ENCODE measurements at regions not wholly inside any gene's neighbourhood (a gene's known extent, or its start where the extent isn't known, plus 50 kb on each side); places are given as distances from the start of the nearest gene placed in this dataset.

- ChIA-PET CTCF (interaction anchor here (0.6 kb wide), 1 partner anchor 26 kb away, joined by 3 read pairs; no protein-coding TSS in a partner anchor), POLR2A (no interaction called here)
- Histone ChIP-seq H3K4me3 (no peak overlapping the region), H3K4me2 (no peak overlapping the region), H3K27ac (no peak overlapping the region), H3K9me3 (no peaks in the 10 kb centered on the region), H3K4me1 (no peaks in the 10 kb centered on the region)
- FAIRE-seq (no peak), DNase-seq (ENCODE audit: low read depth in 1 of 2, low spot score in 1 of 2) (no peak), ATAC-seq (no peak)
- TF ChIP-seq MAFK (IDR thresholded peaks at IDR 0.05; ENCODE audit: partially characterized antibody) = no peak
- TF ChIP-seq MAZ (IDR thresholded peaks at IDR 0.05; ENCODE audit: borderline replicate concordance, low read depth, low read length) = no peak
- TF ChIP-seq ZFP36 (IDR thresholded peaks at IDR 0.05; ENCODE audit: borderline replicate concordance, partially characterized antibody) = no peak
- TF ChIP-seq, protein P1, sequence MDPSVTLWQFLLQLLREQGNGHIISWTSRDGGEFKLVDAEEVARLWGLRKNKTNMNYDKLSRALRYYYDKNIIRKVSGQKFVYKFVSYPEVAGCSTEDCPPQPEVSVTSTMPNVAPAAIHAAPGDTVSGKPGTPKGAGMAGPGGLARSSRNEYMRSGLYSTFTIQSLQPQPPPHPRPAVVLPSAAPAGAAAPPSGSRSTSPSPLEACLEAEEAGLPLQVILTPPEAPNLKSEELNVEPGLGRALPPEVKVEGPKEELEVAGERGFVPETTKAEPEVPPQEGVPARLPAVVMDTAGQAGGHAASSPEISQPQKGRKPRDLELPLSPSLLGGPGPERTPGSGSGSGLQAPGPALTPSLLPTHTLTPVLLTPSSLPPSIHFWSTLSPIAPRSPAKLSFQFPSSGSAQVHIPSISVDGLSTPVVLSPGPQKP (IDR thresholded peaks at IDR 0.05; ENCODE audit: low read depth, low read length) = no peak
- TF ChIP-seq RARB (CRISPR knock-in tag; IDR thresholded peaks at IDR 0.05) = no peak
- TF ChIP-seq ESRRA (IDR thresholded peaks at IDR 0.05; ENCODE audit: borderline replicate concordance, low read length) = no peak
- TF ChIP-seq HOXB13 (CRISPR knock-in tag; IDR thresholded peaks at IDR 0.05; ENCODE audit: low read depth) = no peak
- 39% methylated on average over 4 of the region's 4 CpGs for WGBS (ENCODE audit: missing lambda C conversion rate)
These were observed 120.5 kb upstream of the MAP9 start for GRCh38 chr4:155497306-155497705.

DNA sequence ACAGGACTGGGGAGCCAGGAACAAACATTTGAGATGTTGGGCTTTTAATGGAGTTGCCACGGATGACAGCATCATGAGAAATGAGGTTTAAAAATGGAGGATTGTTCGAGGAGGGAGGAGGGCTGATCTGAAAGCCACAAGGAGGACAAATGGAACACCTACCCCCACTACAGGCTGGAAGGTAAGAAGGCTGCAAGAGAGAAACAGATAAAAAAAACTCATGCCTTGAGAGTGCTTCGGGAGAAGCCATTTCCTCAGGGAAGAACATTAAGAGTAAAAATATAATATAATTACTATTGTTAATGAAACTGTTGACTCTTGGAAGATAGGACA, 119.5 kb upstream of the MAP9 start:
- FAIRE-seq = no peak
- no peaks in the 10 kb centered on the region for H3K9me3 ChIP-seq
- ChIA-PET POLR2A (no interaction called here), CTCF (no interaction called here)
- no peak overlapping the region for H3K27ac ChIP-seq
- TF ChIP-seq BHLHE40 (IDR thresholded peaks at IDR 0.05; ENCODE audit: low read depth, low read length) = no peak
- no peak for TF ChIP-seq SREBF2 (IDR thresholded peaks at IDR 0.05)
- TF ChIP-seq RARB (CRISPR knock-in tag; IDR thresholded peaks at IDR 0.05) = no peak
- TF ChIP-seq POLR2A (IDR thresholded peaks at IDR 0.05; ENCODE audit: low read length) = no peak
- TF ChIP-seq PHF8 (IDR thresholded peaks at IDR 0.05; ENCODE audit: borderline replicate concordance, low read depth) = no peak
- no peak for TF ChIP-seq MAZ (IDR thresholded peaks at IDR 0.05; ENCODE audit: borderline replicate concordance, low read depth, low read length)
- TF ChIP-seq HMGXB4 (CRISPR knock-in tag; IDR thresholded peaks at IDR 0.05; ENCODE audit: borderline replicate concordance) = no peak
- TF ChIP-seq, protein P2, sequence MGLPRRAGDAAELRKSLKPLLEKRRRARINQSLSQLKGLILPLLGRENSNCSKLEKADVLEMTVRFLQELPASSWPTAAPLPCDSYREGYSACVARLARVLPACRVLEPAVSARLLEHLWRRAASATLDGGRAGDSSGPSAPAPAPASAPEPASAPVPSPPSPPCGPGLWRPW (IDR thresholded peaks at IDR 0.05) = no peak
- TF ChIP-seq NFE2L2 (conservative IDR thresholded peaks at IDR 0.05; ENCODE audit: low read length) = no peak
- no peak for TF ChIP-seq HOXB13 (CRISPR knock-in tag; IDR thresholded peaks at IDR 0.05; ENCODE audit: low read depth)
- TF ChIP-seq KDM5A (IDR thresholded peaks at IDR 0.05) = no peak
- TF ChIP-seq GATA3 (IDR thresholded peaks at IDR 0.05; ENCODE audit: borderline replicate concordance) = no peak
- no peak for ATAC-seq
- no peak for DNase-seq (ENCODE audit: low read depth in 1 of 2, low spot score in 1 of 2)
- WGBS (ENCODE audit: missing lambda C conversion rate) = 13% methylated on average over 3 of the region's 3 CpGs
- H3K4me1 ChIP-seq = no peaks in the 10 kb centered on the region
- H3K4me2 ChIP-seq = no peak overlapping the region
- no peak overlapping the region for H3K4me3 ChIP-seq

DNA sequence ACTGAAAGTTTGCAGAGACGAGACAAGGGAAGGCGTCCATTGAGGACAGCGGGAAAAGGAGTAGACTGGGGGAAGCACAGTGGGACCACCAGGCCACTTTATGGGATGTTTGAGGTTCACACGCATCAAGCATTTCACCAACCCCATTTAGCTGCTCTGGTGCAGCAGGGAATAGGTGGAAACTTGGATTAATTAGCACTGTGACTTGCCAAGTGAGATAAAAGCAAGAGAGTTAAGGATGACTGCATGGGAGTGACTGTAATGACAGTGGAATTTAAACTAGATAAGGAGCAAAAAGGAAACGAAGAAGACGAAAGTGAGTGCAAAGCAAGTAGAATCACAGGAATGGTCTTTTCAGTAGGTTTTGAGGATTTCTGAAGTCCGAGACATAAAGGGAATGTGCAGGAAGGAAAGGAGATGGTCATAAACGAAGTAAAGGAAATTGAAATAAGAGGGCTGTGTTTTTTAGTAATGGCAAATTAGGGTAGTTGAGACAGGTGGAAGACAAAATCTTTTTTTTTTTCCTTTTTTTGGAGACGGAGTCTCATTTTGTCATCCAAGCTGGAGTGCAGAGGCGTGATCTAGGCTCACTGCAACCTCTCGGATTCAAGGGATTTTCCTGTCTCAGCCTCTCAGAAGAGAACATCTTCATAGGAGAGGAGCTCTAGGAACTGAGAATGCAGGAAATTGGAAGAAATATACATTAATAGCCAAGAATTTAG, 119.0 kb upstream of the MAP9 start:
- ATAC-seq (no peak), DNase-seq (ENCODE audit: low read depth in 1 of 2, low spot score in 1 of 2) (no peak), FAIRE-seq (no peak)
- H3K4me2 ChIP-seq = no peak overlapping the region
- no peaks in the 10 kb centered on the region for H3K4me1 ChIP-seq
- no peak overlapping the region for H3K4me3 ChIP-seq
- POLR2A ChIA-PET = no interaction called here
- WGBS (ENCODE audit: missing lambda C conversion rate) = 21% methylated on average over 11 of the region's 11 CpGs
- no peaks in the 10 kb centered on the region for H3K9me3 ChIP-seq
- H3K27ac ChIP-seq = no peak overlapping the region
- CTCF ChIA-PET = no interaction called here
- no peak for TF ChIP-seq NFE2L2 (conservative IDR thresholded peaks at IDR 0.05; ENCODE audit: low read length)
- no peak for TF ChIP-seq FOXS1 (CRISPR knock-in tag; IDR thresholded peaks at IDR 0.05)
- TF ChIP-seq, protein P3, sequence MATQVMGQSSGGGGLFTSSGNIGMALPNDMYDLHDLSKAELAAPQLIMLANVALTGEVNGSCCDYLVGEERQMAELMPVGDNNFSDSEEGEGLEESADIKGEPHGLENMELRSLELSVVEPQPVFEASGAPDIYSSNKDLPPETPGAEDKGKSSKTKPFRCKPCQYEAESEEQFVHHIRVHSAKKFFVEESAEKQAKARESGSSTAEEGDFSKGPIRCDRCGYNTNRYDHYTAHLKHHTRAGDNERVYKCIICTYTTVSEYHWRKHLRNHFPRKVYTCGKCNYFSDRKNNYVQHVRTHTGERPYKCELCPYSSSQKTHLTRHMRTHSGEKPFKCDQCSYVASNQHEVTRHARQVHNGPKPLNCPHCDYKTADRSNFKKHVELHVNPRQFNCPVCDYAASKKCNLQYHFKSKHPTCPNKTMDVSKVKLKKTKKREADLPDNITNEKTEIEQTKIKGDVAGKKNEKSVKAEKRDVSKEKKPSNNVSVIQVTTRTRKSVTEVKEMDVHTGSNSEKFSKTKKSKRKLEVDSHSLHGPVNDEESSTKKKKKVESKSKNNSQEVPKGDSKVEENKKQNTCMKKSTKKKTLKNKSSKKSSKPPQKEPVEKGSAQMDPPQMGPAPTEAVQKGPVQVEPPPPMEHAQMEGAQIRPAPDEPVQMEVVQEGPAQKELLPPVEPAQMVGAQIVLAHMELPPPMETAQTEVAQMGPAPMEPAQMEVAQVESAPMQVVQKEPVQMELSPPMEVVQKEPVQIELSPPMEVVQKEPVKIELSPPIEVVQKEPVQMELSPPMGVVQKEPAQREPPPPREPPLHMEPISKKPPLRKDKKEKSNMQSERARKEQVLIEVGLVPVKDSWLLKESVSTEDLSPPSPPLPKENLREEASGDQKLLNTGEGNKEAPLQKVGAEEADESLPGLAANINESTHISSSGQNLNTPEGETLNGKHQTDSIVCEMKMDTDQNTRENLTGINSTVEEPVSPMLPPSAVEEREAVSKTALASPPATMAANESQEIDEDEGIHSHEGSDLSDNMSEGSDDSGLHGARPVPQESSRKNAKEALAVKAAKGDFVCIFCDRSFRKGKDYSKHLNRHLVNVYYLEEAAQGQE (IDR thresholded peaks at IDR 0.05) = no peak
- TF ChIP-seq ESRRA (IDR thresholded peaks at IDR 0.05; ENCODE audit: borderline replicate concordance, low read length) = no peak
- no peak for TF ChIP-seq BHLHE40 (IDR thresholded peaks at IDR 0.05; ENCODE audit: low read depth, low read length)
- TF ChIP-seq NPAS2 (CRISPR knock-in tag; IDR thresholded peaks at IDR 0.05; ENCODE audit: borderline replicate concordance) = no peak
- TF ChIP-seq CHD2 (IDR thresholded peaks at IDR 0.05; ENCODE audit: low read length, partially characterized antibody) = no peak
- TF ChIP-seq EHMT2 (IDR thresholded peaks at IDR 0.05; ENCODE audit: low read depth) = no peak
- TF ChIP-seq POLR2AphosphoS2 (conservative IDR thresholded peaks at IDR 0.05; ENCODE audit: low read length) = no peak
- TF ChIP-seq TFCP2L1 (CRISPR knock-in tag; IDR thresholded peaks at IDR 0.05) = no peak
- TF ChIP-seq HDAC2 (IDR thresholded peaks at IDR 0.05) = no peak
- TF ChIP-seq RFX5 (IDR thresholded peaks at IDR 0.05) = no peak
- TF ChIP-seq BCL3 (IDR thresholded peaks at IDR 0.05) = no peak
- TF ChIP-seq EP300 (IDR thresholded peaks at IDR 0.05) = no peak

All from A549 (cell line).